Stomach (tissue), 8 donors: ENCODE measurements at regions not wholly inside any gene's neighbourhood (a gene's known extent, or its start where the extent isn't known, plus 50 kb on each side); places are given as distances from the start of the nearest gene placed in this dataset.

ENCODE experiments used
- DNase-seq, 2 donors: peaks; one replicate each; pipeline versions ENCODE4 v3.0.0 to v3.0.0-alpha.2; 2013 to 2019
- H3K27ac ChIP-seq, 5 donors: fragments of 200-600 bp in 4 of 5; sonication (generic) in 4 of 5; one replicate each; pipeline ENCODE4 v1.5.1; 2013 to 2019; ENCODE audit warnings: mild to moderate bottlenecking in 1 of 5, moderate library complexity in 1 of 5
- H3K27me3 ChIP-seq, 3 donors: fragments of 200-600 bp; sonication (generic); one replicate each; pipeline ENCODE4 v1.5.1; 2017 to 2019; ENCODE audit warnings: mixed run types in 1 of 3
- H3K36me3 ChIP-seq, 4 donors: fragments of 200-600 bp; sonication (generic); 1 replicate in 3 of 4; 2 replicates in 1 of 4; pipeline ENCODE4 v1.5.1; 2016 to 2019
- H3K4me1 ChIP-seq, 4 donors: fragments of 200-600 bp; sonication (generic); one replicate each; pipeline ENCODE4 v1.5.1; 2016 to 2019
- H3K4me3 ChIP-seq, 4 donors: fragments of 200-600 bp; sonication (generic) in 3 of 4; one replicate each; pipeline ENCODE4 v1.5.1; 2016 to 2019; ENCODE audit warnings: mild to moderate bottlenecking in 1 of 4
- H3K9me3 ChIP-seq, 4 donors: fragments of 200-600 bp; sonication (generic); one replicate each; pipeline ENCODE4 v1.5.1; 2016 to 2019
- EP300 ChIP-seq: sonication (generic); formaldehyde crosslinking; IDR thresholded peaks from one replicate; pipeline ENCODE4 v1.6.1; 2017; ENCODE audit warnings: antibody characterized with exemption
- POLR2A ChIP-seq, 4 donors: fragments of 450-650 bp; IDR thresholded peaks; one replicate each; pipeline ENCODE4 v1.6.1; 2016; ENCODE audit warnings: antibody characterized with exemption in 4 of 4, control low read depth in 2 of 4, mild to moderate bottlenecking in 1 of 4, moderate library complexity in 1 of 4
- POLR2AphosphoS5 ChIP-seq, 3 donors: sonication (generic); formaldehyde crosslinking; IDR thresholded peaks; one replicate each; pipeline ENCODE4 v1.6.1; 2016; ENCODE audit warnings: antibody characterized with exemption in 3 of 3
- WGBS, 5 donors: extraction: QIAGEN DNeasy Blood & Tissue Kit in 3 of 5; methylation state at CpG; one replicate each; pipeline versions ENCODE4 v1.1.5 to v1.1.7; 2013 to 2018; 5-methylcytosine and 5-hydroxymethylcytosine counted together
- intact Hi-C: fragments of 100-400 bp; cut with DNase I; formaldehyde crosslinking; loops from one replicate; pipeline ENCODE4 v1.15.1; 2023; ENCODE audit warnings: low total_unique reads
- TF ChIP-seq, protein P1 (sequence below), 7 experiments: fragments of 450-650 bp in 4 of 7; fragments of 200-600 bp in 3 of 7; sonication (generic) in 3 of 7; IDR thresholded peaks; one replicate each; pipeline ENCODE4 v1.5.1; 2016 to 2019; ENCODE audit warnings: antibody characterized with exemption in 7 of 7, control low read depth in 2 of 7, mild to moderate bottlenecking in 1 of 7
- donor health status: healthy with polysubstance abuse.
- donor health status: Bipolar disorder and iron deficiency.
- donor health status: healthy.

DNA sequence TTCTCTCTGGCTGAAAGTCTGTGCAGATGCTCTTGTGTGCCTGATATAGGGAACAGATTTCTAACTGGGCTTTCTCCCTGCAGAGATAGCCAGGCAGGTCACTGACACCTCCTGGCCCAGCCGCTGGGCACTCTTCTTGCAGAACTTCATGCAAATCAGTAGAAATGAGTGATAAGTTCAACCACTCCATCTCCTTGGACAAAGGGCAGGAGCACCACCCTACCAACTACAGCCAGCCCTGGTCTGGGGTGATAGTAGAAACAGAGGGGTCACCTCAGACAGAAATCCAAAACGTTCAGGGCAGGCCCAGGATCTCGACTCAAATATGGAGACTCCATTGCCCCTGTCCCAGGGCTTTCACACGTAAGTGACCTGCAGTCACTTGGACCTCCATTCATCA, 917.8 kb upstream of the ZNF722 start:
- 37 to 48% (median 41%) methylated on average over 4 of the region's 4 CpGs for WGBS, 5 donors
- intact Hi-C loops: no loop called here
- DNase-seq: no peak

DNA sequence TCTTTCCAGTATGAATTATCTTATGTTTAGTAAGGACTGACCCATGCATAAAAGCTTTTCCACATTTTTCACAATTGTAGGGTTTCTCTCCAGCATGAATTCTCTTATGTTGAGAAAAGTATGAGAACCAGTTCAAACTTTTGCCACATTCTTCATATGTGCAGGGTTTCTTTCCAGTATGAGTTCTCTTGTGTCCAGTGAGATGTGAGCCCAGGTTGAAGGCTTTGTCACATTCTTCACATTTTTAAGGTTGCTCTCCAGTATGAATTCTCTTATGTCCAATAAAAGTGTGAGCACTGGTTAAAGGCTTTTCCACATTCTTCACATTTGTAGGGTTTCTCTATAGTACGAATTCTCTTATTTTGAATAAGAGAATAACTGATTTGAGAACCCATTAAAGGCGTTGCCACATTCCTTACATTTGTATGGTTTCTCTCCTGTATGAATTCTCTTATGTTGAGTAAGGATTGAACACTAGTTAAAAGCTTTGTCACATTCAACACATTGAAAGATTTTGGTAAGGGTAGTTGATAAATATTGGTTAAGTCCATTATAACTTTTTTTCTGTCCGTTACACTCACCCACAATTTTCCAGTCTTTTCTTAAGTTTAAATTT, 911.0 kb upstream of the ZNF722 start:
- 56 to 66% (median 61%) methylated on average over 3 of the region's 3 CpGs for WGBS, 5 donors
- Histone ChIP-seq H3K27me3 (no peaks in the 10 kb centered on the region), H3K36me3 (no peaks in the 10 kb centered on the region), H3K27ac (no peak overlapping the region), H3K4me1 (no peaks in the 10 kb centered on the region), H3K9me3 (peaks cover 15 to 89% (median 58%) of the 10 kb centered on the region in 4 donors), H3K4me3 (no peak overlapping the region)
- DNase-seq: no peak
- TF ChIP-seq EP300 (no peak), POLR2A (IDR thresholded peaks at IDR 0.05) (no peak), POLR2AphosphoS5 (IDR thresholded peaks at IDR 0.05) (no peak)
- TF ChIP-seq, protein P1, sequence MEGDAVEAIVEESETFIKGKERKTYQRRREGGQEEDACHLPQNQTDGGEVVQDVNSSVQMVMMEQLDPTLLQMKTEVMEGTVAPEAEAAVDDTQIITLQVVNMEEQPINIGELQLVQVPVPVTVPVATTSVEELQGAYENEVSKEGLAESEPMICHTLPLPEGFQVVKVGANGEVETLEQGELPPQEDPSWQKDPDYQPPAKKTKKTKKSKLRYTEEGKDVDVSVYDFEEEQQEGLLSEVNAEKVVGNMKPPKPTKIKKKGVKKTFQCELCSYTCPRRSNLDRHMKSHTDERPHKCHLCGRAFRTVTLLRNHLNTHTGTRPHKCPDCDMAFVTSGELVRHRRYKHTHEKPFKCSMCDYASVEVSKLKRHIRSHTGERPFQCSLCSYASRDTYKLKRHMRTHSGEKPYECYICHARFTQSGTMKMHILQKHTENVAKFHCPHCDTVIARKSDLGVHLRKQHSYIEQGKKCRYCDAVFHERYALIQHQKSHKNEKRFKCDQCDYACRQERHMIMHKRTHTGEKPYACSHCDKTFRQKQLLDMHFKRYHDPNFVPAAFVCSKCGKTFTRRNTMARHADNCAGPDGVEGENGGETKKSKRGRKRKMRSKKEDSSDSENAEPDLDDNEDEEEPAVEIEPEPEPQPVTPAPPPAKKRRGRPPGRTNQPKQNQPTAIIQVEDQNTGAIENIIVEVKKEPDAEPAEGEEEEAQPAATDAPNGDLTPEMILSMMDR (IDR thresholded peaks at IDR 0.05): no peak
- intact Hi-C loops: no loop called here

More for the DNA sequence above, 917.8 kb upstream of the ZNF722 start:
- Histone ChIP-seq H3K4me3 (no peak overlapping the region), H3K27me3 (no peaks in the 10 kb centered on the region), H3K4me1 (no peaks in the 10 kb centered on the region), H3K36me3 (no peaks in the 10 kb centered on the region), H3K9me3 (peaks cover 11 to 95% (median 76%) of the 10 kb centered on the region in 4 donors), H3K27ac (no peak overlapping the region)
- TF ChIP-seq POLR2AphosphoS5 (IDR thresholded peaks at IDR 0.05) (no peak), POLR2A (IDR thresholded peaks at IDR 0.05) (no peak), EP300 (no peak)
- TF ChIP-seq, protein P1 (IDR thresholded peaks at IDR 0.05): no peak

DNA sequence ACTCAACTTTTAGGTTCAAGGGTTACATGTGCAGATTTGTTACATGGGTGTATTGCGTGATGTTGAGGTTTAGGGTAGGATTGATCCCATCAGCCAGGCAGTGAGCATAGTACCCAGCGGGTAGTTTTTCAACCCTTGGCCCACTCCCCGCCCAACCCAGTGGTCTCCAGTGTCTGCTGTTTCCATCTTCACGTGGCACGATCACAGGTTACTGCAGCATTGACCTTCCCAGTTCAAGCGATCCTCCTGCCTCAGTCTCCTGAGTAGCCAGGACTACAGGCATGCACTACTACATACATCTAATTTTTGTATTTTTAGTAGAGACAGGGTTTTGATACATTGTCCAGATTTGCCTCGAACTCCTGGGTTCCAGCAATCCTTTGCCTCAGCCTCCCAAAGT, 905.7 kb upstream of the ZNF722 start:
- Histone ChIP-seq H3K36me3 (no peaks in the 10 kb centered on the region), H3K27ac (no peak overlapping the region), H3K4me1 (no peaks in the 10 kb centered on the region), H3K4me3 (no peak overlapping the region), H3K9me3 (peaks cover 4 to 37% (median 25%) of the 10 kb centered on the region in 4 donors), H3K27me3 (no peaks in the 10 kb centered on the region)
- no peak for DNase-seq
- WGBS, 5 donors: 60 to 71% (median 65%) methylated on average over 7 of the region's 7 CpGs
- TF ChIP-seq, protein P1 (IDR thresholded peaks at IDR 0.05): no peak
- TF ChIP-seq POLR2AphosphoS5 (IDR thresholded peaks at IDR 0.05) (no peak), POLR2A (IDR thresholded peaks at IDR 0.05) (no peak), EP300 (no peak)
- intact Hi-C loops: no loop called here

DNA sequence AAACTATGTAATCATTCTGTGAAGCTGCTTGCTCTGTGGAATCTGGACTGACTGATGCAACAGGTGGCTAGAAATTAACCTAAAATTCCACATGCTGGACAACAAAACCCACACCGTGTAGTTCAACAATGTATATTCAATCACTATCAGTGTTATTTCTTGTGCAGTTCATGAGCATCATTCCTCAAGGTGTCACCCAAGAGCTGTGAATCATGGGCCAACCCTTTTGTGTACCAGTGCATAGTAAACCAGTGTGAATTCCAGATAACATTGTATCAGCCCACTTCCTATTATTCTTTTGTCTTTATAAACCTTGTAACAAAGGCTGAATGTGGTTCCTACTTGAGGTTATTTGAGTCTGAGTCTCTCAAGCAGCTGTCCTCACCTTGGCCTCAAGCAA, 905.2 kb upstream of the ZNF722 start:
- H3K36me3 ChIP-seq: no peaks in the 10 kb centered on the region
- DNase-seq: no peak
- no peaks in the 10 kb centered on the region for H3K27me3 ChIP-seq
- H3K4me3 ChIP-seq: no peak overlapping the region
- TF ChIP-seq, protein P1 (IDR thresholded peaks at IDR 0.05): no peak
- TF ChIP-seq POLR2AphosphoS5 (IDR thresholded peaks at IDR 0.05) (no peak), POLR2A (IDR thresholded peaks at IDR 0.05) (no peak), EP300 (no peak)
- no peak overlapping the region for H3K27ac ChIP-seq
- H3K9me3 ChIP-seq: peaks cover 4 to 32% (median 23%) of the 10 kb centered on the region in 4 donors
- 61 to 79% (median 71%) methylated on average over 1 of the region's 1 CpG for WGBS, 5 donors
- H3K4me1 ChIP-seq: no peaks in the 10 kb centered on the region
- intact Hi-C loops: no loop called here
